ENCODE measurements at regions not wholly inside any gene's neighbourhood (a gene's known extent, or its start where the extent isn't known, plus 50 kb on each side); places are given as distances from the start of the nearest gene placed in this dataset.

- Histone ChIP-seq H3K4me3 (no peak overlapping the region), H3K27ac (no peak overlapping the region)
- no peak for TF ChIP-seq CTCF (IDR thresholded peaks at IDR 0.05)
- DNase-seq (ENCODE audit: low spot score), result no peak
These were observed 157.1 kb downstream of the OLFM1 start for GRCh38 chr9:135244271-135245221.

GRCh38 chr9:135245482-135246247, 158.2 kb downstream of the OLFM1 start:
- H3K27ac ChIP-seq, result no peak overlapping the region
- no peak overlapping the region for H3K4me3 ChIP-seq

GRCh38 chr9:135246248-135247205, 159.1 kb downstream of the OLFM1 start:
- no peak for DNase-seq (ENCODE audit: low spot score)
- Histone ChIP-seq H3K27ac (no peak overlapping the region), H3K4me3 (no peak overlapping the region)
- no peak for TF ChIP-seq CTCF (IDR thresholded peaks at IDR 0.05)

More at GRCh38 chr9:135245482-135246247, 158.2 kb downstream of the OLFM1 start:
- TF ChIP-seq CTCF (IDR thresholded peaks at IDR 0.05), result no peak
- no peak for DNase-seq (ENCODE audit: low spot score)

- no peak overlapping the region for H3K4me3 ChIP-seq
- no peak for DNase-seq (ENCODE audit: low spot score)
- TF ChIP-seq CTCF (IDR thresholded peaks at IDR 0.05), result no peak
- no peak overlapping the region for H3K27ac ChIP-seq
These were observed 159.9 kb downstream of the OLFM1 start for GRCh38 chr9:135247227-135247930.

- no peak for TF ChIP-seq CTCF (IDR thresholded peaks at IDR 0.05)
- DNase-seq (ENCODE audit: low spot score), result no peak
- no peak overlapping the region for H3K27ac ChIP-seq
- no peak overlapping the region for H3K4me3 ChIP-seq
These were observed 160.6 kb downstream of the OLFM1 start for GRCh38 chr9:135248111-135248510.

GRCh38 chr9:135248721-135249120, 161.3 kb downstream of the OLFM1 start:
- no peak for TF ChIP-seq CTCF (IDR thresholded peaks at IDR 0.05)
- no peak for DNase-seq (ENCODE audit: low spot score)
- Histone ChIP-seq H3K27ac (no peak overlapping the region), H3K4me3 (no peak overlapping the region)

Data from coronary artery (tissue), 2 donors.